Left lung (tissue), 4 donors: ENCODE measurements at regions not wholly inside any gene's neighbourhood (a gene's known extent, or its start where the extent isn't known, plus 50 kb on each side); places are given as distances from the start of the nearest gene placed in this dataset.
"Not testable (repeated sequence)": the region's sequence is repeated elsewhere in the genome, so short reads cannot be mapped to it uniquely, and the experiment has no call there.

Experiments
- ATAC-seq: fragments of 200-7000 bp; cut with Tn5 transposase; one replicate; pipeline ENCODE4 v1.9.1; 2020; ENCODE audit warnings: moderate library complexity
- DNase-seq, 4 donors: peaks; one replicate each; pipeline ENCODE4 v3.0.0-alpha.2; 2013 to 2020
- H3K27ac ChIP-seq, 2 donors: fragments of 200-600 bp; sonication (generic) in 1 of 2; one replicate each; pipeline versions ENCODE4 v1.5.0 to v1.8.0; 2020 to 2021
- H3K27me3 ChIP-seq, 2 donors: fragments of 200-600 bp; sonication (generic) in 1 of 2; one replicate each; pipeline versions ENCODE4 v1.5.0 to v1.8.0; 2020 to 2021
- H3K36me3 ChIP-seq, 2 donors: fragments of 200-600 bp; sonication (generic) in 1 of 2; one replicate each; pipeline versions ENCODE4 v1.5.0 to v1.8.0; 2020 to 2021
- H3K4me1 ChIP-seq, 2 donors: fragments of 200-600 bp; one replicate each; pipeline ENCODE4 v1.8.0; 2021
- H3K4me3 ChIP-seq, 2 donors: fragments of 200-600 bp; sonication (generic) in 1 of 2; one replicate each; pipeline versions ENCODE4 v1.5.0 to v1.8.0; 2020 to 2021; ENCODE audit warnings: mild to moderate bottlenecking in 1 of 2
- H3K9me3 ChIP-seq, 2 donors: fragments of 200-600 bp; sonication (generic) in 1 of 2; one replicate each; pipeline versions ENCODE4 v1.5.0 to v1.8.0; 2020 to 2021
- CTCF ChIP-seq, 2 donors: fragments of 200-600 bp; sonication (generic) in 1 of 2; IDR thresholded peaks; one replicate each; pipeline versions ENCODE4 v1.5.0 to v1.8.0; 2021; ENCODE audit warnings: antibody characterized with exemption in 2 of 2
- intact Hi-C, 2 donors: fragments of 100-400 bp; cut with DNase I; formaldehyde crosslinking; loops; one replicate each; pipeline versions ENCODE4 v1.11.2 to v1.14.2; 2022
- donor health status: DM: no; HTN: yes; CAD: no.
- donor health status: DM: no; HTN: no; CAD: no.

- H3K4me3 ChIP-seq, H3K4me1 ChIP-seq, DNase-seq, H3K9me3 ChIP-seq, ATAC-seq, intact Hi-C loops, H3K36me3 ChIP-seq, H3K27ac ChIP-seq, H3K27me3 ChIP-seq: not testable (repeated sequence)
Observed at GRCh38 chr5:93682471-93683404, 58.7 kb downstream of the POU5F2 start.

GRCh38 chr5:93681432-93681831 lies 60.0 kb downstream of the POU5F2 start:
- ATAC-seq (no peak), DNase-seq (no peak)
- no peaks in the 10 kb centered on the region for H3K36me3 ChIP-seq
- no peaks in the 10 kb centered on the region for H3K27me3 ChIP-seq
- peaks cover 0 to 3% of the 10 kb centered on the region in 2 donors for H3K4me1 ChIP-seq
- no peak for TF ChIP-seq CTCF (IDR thresholded peaks at IDR 0.05)
- H3K27ac ChIP-seq: no peak overlapping the region
- no peaks in the 10 kb centered on the region for H3K9me3 ChIP-seq
- no peak overlapping the region for H3K4me3 ChIP-seq
- intact Hi-C loops: no loop called here

- TF ChIP-seq CTCF (IDR thresholded peaks at IDR 0.05): no peak
- H3K36me3 ChIP-seq: no peaks in the 10 kb centered on the region
- no peak overlapping the region for H3K27ac ChIP-seq
- H3K4me3 ChIP-seq: no peak overlapping the region
- H3K27me3 ChIP-seq: no peaks in the 10 kb centered on the region
- peaks cover 0 to 7% of the 10 kb centered on the region in 2 donors for H3K4me1 ChIP-seq
- H3K9me3 ChIP-seq: no peaks in the 10 kb centered on the region
- DNase-seq (peak in 3 of 4 donors; percentile 41 to 73 (median 56)), ATAC-seq (peak; percentile 70)
- intact Hi-C loops: no loop called here
Observed at GRCh38 chr5:93677359-93677891, 64.0 kb downstream of the POU5F2 start.

GRCh38 chr5:93676704-93677103 lies 64.7 kb downstream of the POU5F2 start:
- no peaks in the 10 kb centered on the region for H3K9me3 ChIP-seq
- no peak overlapping the region for H3K4me3 ChIP-seq
- peaks cover 0 to 7% of the 10 kb centered on the region in 2 donors for H3K4me1 ChIP-seq
- intact Hi-C loops: no loop called here
- no peaks in the 10 kb centered on the region for H3K27me3 ChIP-seq
- no peak overlapping the region for H3K27ac ChIP-seq
- no peaks in the 10 kb centered on the region for H3K36me3 ChIP-seq
- no peak for TF ChIP-seq CTCF (IDR thresholded peaks at IDR 0.05)
- peak in 1 of 4 donors; percentile 7 for DNase-seq
- ATAC-seq: no peak

- H3K27ac ChIP-seq: no peak overlapping the region
- no peaks in the 10 kb centered on the region for H3K27me3 ChIP-seq
- intact Hi-C loops: no loop called here
- ATAC-seq (no peak), DNase-seq (no peak)
- no peaks in the 10 kb centered on the region for H3K36me3 ChIP-seq
- H3K4me3 ChIP-seq: no peak overlapping the region
- peaks cover 0 to 7% of the 10 kb centered on the region in 2 donors for H3K4me1 ChIP-seq
- no peak for TF ChIP-seq CTCF (IDR thresholded peaks at IDR 0.05)
- H3K9me3 ChIP-seq: no peaks in the 10 kb centered on the region
Observed at GRCh38 chr5:93675460-93676450, 65.6 kb downstream of the POU5F2 start.
